ENCODE measurements at regions not wholly inside any gene's neighbourhood (a gene's known extent, or its start where the extent isn't known, plus 50 kb on each side); places are given as distances from the start of the nearest gene placed in this dataset.

GRCh38 chr6:87851674-87852299, 149.8 kb upstream of the AKIRIN2 start:
- CTCF ChIA-PET, result no interaction called here
- TF ChIP-seq CTCF (IDR thresholded peaks at IDR 0.05; ENCODE audit: insufficient read depth, low read depth, low read length), result no peak
- DNase-seq (ENCODE audit: low read depth), result no peak
- POLR2A ChIA-PET, result no interaction called here
- Histone ChIP-seq H3K4me3 (ENCODE audit: low read depth, low read length) (no peak overlapping the region), H3K36me3 (ENCODE audit: control insufficient read depth, insufficient read depth, low read length) (no peaks in the 10 kb centered on the region), H3K27me3 (ENCODE audit: control insufficient read depth, insufficient read depth, low read length) (0 out of 2 replicates have a peak, but pooled peaks cover 2% of the 10 kb centered on the region)

- ChIA-PET POLR2A (no interaction called here), CTCF (interaction anchor here (0.6 kb wide), 1 partner anchor 57 kb away, joined by 3 read pairs; no protein-coding TSS in a partner anchor)
- no peak for DNase-seq (ENCODE audit: low read depth)
- no peak for TF ChIP-seq CTCF (IDR thresholded peaks at IDR 0.05; ENCODE audit: insufficient read depth, low read depth, low read length)
- no peak overlapping the region for H3K4me3 ChIP-seq (ENCODE audit: low read depth, low read length)
- H3K36me3 ChIP-seq (ENCODE audit: control insufficient read depth, insufficient read depth, low read length), result no peaks in the 10 kb centered on the region
- 0 out of 2 replicates have a peak, but pooled peaks cover 2% of the 10 kb centered on the region for H3K27me3 ChIP-seq (ENCODE audit: control insufficient read depth, insufficient read depth, low read length)
Measured at GRCh38 chr6:87848616-87849015, 146.6 kb upstream of the AKIRIN2 start.

- TF ChIP-seq CTCF (IDR thresholded peaks at IDR 0.05; ENCODE audit: insufficient read depth, low read depth, low read length), result no peak
- CTCF ChIA-PET, result no interaction called here
- DNase-seq (ENCODE audit: low read depth), result no peak
- no peaks in the 10 kb centered on the region for H3K36me3 ChIP-seq (ENCODE audit: control insufficient read depth, insufficient read depth, low read length)
- H3K4me3 ChIP-seq (ENCODE audit: low read depth, low read length), result no peak overlapping the region
- POLR2A ChIA-PET, result no interaction called here
- 0 out of 2 replicates have a peak, but pooled peaks cover 2% of the 10 kb centered on the region for H3K27me3 ChIP-seq (ENCODE audit: control insufficient read depth, insufficient read depth, low read length)
Measured at GRCh38 chr6:87847830-87848210, 145.8 kb upstream of the AKIRIN2 start.

GRCh38 chr6:87847135-87847829, 145.2 kb upstream of the AKIRIN2 start:
- TF ChIP-seq CTCF (IDR thresholded peaks at IDR 0.05; ENCODE audit: insufficient read depth, low read depth, low read length), result no peak
- POLR2A ChIA-PET, result no interaction called here
- no peak overlapping the region for H3K4me3 ChIP-seq (ENCODE audit: low read depth, low read length)
- H3K36me3 ChIP-seq (ENCODE audit: control insufficient read depth, insufficient read depth, low read length), result no peaks in the 10 kb centered on the region
- H3K27me3 ChIP-seq (ENCODE audit: control insufficient read depth, insufficient read depth, low read length), result 0 out of 2 replicates have a peak, but pooled peaks cover 2% of the 10 kb centered on the region
- no peak for DNase-seq (ENCODE audit: low read depth)
- CTCF ChIA-PET, result no interaction called here

GRCh38 chr6:87846434-87846833, 144.4 kb upstream of the AKIRIN2 start:
- ChIA-PET CTCF (no interaction called here), POLR2A (no interaction called here)
- no peak for DNase-seq (ENCODE audit: low read depth)
- no peak overlapping the region for H3K4me3 ChIP-seq (ENCODE audit: low read depth, low read length)
- H3K27me3 ChIP-seq (ENCODE audit: control insufficient read depth, insufficient read depth, low read length), result 0 out of 2 replicates have a peak, but pooled peaks cover 2% of the 10 kb centered on the region
- no peaks in the 10 kb centered on the region for H3K36me3 ChIP-seq (ENCODE audit: control insufficient read depth, insufficient read depth, low read length)
- no peak for TF ChIP-seq CTCF (IDR thresholded peaks at IDR 0.05; ENCODE audit: insufficient read depth, low read depth, low read length)
